Kidney tubule cell (primary cell): ENCODE measurements at regions not wholly inside any gene's neighbourhood (a gene's known extent, or its start where the extent isn't known, plus 50 kb on each side); places are given as distances from the start of the nearest gene placed in this dataset.

Experiments
- DNase-seq: peaks from one replicate; pipeline ENCODE4 v3.0.0-alpha.2; 2018; ENCODE audit warnings: low spot score

DNA sequence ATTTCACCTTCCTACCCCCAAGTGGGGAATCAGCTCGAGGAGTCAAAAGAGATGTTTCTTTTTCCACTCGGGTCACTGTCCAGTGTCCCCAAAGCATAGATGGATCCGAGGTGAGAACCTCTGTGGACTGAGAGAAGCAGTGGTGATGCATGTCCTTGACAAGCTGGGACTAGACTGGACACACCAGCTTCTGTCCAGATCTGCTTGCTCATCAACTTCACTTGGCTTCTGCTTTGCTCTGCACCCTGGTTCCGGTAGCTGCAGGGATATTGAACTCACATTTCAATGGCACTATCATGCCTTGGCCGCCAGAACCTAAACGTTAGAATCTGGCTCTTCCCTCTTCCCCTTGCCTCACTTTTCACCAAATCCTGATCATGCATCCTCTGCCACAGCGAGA is 50.3 kb upstream of the CXCL12 start:
- DNase-seq, result no peak

DNA sequence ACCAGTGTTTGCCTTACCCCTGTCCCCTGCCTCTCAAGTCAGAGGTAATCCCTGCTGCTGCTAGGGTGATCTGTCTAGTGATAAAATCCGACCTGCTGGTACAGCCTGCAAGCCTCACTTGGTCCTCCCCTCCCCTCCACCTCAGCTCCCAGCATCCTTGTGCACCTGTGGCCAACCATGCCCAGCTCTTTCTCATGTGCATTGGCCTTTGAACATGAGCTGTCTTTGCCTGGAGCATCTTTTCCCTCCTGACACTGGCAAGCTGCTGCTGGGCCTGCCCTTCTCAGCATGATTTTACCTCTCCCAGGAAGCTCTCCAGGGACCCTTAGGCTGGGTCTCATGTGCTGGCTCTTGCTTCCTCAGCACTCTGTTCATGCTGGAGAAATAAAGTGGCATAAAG is 51.3 kb upstream of the CXCL12 start:
- DNase-seq, result no peak

- no peak for DNase-seq
Observed at GRCh38 chr10:44437840-44438511, 53.1 kb upstream of the CXCL12 start.

DNA sequence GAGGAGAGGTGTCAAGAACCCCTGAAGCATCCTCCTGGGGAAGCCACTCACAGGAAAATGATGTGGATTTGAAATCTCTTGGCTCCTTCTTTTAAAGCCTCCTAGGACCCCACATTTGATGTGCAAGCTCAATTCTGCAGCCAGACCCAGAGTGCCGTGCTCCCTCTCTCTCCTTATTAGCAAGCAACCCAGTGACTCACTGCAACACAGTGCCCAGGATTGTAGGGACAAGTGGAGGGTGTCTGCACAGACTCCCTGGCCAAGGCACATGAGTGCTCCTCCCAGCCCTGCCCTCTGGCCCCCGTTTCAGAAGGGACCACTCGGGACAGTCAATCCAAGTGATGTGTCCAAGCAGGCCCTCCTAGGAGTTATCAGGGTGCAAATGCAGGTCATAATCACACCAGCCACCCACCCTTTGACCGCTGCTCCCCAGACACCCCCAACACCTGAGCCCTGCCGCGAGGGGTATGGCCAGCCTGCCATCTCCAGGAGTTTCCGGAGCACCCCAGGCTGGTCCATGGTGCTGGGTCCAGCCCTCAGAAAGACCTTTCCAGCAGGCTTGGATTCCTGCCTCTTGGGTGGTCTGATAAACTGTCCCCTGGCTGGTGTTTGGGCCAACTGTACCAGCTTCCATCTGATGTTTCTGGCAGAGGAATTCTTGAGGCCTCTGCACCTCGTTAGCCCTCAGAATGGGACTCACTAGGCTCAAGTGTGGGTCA is 54.5 kb upstream of the CXCL12 start:
- no peak for DNase-seq

DNA sequence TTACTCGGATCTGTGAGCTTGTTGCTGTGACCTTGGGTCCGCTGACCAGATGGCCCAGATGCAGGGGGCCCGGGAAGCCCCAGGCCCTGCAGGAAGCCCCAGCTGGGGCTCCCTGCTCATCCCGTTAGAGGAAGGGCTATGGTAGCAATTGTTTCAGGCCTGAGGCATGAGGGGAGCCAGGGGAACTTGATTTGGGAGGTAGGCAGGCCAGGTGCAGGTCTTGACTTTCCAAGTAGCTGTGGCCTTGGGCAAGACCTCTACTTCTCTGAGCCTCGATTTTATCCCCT is 55.0 kb upstream of the CXCL12 start:
- DNase-seq, result no peak

DNA sequence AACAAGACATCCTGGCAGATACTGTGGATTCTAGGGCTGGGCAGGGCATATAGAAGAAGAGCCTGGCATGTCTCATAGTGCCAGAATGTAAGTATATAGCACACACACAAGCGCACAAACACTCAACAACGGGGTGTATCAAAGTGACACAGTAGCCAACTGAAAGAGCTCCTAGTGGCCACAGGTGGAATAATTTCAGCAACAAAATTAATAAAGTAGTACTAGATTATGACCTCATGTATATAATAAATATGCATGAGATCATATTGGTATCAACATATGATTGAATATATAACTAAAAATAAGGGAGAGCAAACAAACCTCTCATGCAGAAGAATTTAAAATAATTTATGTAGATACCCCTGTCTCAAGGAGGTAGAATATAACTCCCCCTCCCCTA is 72.4 kb upstream of the CXCL12 start:
- DNase-seq, result no peak

GRCh38 chr10:44458671-44459413 is 73.9 kb upstream of the CXCL12 start:
- no peak for DNase-seq

- no peak for DNase-seq
Observed at GRCh38 chr10:44459671-44460070, 74.8 kb upstream of the CXCL12 start.

DNA sequence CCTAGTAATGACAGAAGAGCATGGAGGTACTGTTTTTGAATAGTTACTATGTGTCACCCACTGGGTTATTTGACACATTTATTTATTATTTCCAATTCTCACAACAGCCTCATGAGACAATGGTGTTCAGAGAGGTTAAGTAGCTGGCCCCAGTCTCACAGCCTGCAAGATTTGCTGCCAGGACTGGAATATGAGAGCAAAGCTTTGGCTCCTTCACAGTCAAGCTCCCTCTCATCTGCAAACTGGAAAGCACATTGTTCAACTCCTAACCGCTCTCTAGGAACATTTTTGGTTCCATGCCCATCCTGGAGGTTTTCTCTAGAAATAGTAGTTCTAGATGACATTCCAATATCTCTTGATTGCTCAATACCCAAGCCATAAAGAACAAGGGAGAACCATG is 75.5 kb upstream of the CXCL12 start:
- no peak for DNase-seq

GRCh38 chr10:44462338-44462914 is 77.5 kb upstream of the CXCL12 start:
- no peak for DNase-seq

DNA sequence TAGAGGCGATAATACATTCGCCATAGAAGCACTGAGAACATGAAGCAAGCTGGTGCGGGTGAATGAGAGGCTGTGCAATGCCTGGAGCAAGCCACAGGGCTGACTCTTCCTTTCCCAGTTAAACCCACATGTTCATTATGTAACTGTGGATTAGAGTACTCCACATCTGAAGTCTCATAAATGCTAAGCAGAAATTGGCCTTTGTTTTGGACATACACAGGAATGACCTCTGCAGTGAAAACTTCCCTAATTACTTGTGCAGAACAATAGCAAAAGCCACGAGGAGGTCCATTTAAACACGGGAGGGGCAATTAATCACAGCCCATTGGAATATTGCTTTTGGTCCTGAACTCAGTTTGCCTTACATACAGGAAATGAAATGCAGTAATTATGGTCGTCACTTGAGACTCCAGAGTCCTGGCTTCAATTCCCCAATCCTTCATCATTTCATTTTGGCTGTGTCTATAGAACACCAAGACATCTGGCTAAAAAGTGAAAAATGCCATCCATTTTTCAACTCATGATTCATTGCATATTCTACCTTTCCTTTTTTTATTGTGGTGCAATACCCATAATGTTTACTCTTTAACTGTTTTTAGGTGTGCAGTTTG is 78.7 kb upstream of the CXCL12 start:
- DNase-seq, result no peak

DNA sequence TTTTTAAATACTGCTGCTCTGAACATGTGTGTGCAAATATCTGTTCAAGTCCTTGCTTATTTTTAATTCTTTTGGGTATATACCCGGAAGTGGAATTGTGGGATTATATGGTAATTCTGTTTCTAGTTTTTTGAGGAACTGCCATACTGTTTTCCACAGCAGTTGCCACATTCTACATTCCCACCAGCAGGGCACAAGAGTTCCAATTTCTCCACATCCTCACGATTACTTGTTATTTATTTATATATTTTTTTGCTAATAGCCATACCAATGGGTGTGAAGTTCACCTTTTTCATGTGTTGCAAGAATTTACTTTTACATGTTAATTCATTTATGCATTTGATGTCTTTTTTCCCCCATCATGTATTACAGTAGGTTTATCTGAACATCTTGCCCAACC is 79.6 kb upstream of the CXCL12 start:
- no peak for DNase-seq

DNA sequence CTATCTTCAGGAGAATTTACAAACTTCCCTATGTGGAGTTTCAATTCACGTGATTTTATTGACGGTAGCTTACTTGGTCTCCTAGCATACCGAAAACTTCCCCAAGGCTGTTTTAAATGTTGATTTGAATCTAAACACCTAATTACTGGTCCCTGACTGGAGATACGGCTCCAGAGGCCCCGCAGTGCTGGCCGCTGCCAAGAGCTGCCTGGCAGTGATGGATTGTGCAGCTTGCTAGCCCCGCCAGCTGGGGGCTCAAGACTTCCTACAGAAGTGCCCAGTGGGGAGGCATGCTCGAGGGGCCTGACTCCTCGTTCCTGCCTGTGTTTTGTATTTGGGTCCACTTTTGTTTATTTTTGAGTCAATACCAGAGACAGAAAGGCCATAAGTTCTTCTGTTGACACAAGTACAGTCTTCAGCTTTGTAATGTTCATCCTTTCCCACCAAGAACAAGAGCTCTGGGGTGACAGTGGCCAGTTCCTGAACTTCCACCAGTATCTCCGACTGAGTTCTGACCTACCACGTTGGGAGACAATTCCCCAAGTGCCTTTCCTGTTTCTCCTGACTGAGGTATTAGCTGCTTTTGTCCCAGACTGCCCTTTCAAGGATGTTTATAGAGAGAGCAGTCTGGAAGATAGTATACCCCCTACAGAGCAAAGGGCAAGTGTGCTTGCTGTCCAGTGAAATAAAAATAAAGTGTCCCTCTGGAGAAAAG is 80.7 kb upstream of the CXCL12 start:
- no peak for DNase-seq

GRCh38 chr10:44466236-44466635 is 81.3 kb upstream of the CXCL12 start:
- no peak for DNase-seq

DNA sequence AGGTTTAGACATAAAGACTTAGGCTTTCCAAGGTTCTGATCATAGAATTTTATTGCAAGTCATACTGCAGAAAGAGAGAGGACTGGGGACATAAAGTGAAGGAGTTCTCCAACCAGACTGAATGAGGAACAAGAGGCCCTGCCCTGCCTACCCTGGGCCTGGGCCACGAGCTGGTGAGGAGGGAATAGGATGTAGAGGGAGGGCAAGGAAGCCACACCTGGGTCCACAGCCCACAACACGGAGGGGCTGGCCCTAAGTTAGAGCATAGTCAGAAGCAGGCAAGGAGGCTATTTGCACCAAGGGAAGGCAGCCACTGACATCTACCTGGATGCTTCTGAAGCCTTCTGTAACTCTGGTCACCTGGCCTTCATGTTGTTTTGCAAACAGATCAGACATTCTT is 82.2 kb upstream of the CXCL12 start:
- no peak for DNase-seq

GRCh38 chr10:44467900-44468299 is 83.0 kb upstream of the CXCL12 start:
- DNase-seq, result no peak

DNA sequence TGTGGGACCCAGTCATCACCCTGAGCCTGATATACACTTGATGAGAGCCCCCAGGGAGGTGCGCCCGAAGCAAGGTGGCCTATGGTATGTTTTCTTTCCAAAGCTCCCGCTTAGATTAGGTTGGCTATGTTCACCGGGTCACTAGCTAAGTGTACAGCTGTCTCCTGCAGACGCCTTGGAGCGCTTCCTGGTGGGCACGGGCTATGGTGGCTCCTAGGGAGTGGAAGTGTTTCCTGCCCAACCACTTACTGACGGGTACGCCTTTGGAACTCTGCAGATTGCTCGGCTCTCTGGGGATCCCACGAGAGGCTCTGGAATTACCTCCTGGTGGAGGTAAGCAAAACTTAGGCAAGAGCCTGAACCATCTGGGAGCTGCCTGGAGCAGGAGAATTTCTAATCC is 83.6 kb upstream of the CXCL12 start:
- no peak for DNase-seq

- no peak for DNase-seq
Observed at GRCh38 chr10:44468965-44469364, 84.1 kb upstream of the CXCL12 start.

GRCh38 chr10:44470784-44471183 is 85.9 kb upstream of the CXCL12 start:
- no peak for DNase-seq

DNA sequence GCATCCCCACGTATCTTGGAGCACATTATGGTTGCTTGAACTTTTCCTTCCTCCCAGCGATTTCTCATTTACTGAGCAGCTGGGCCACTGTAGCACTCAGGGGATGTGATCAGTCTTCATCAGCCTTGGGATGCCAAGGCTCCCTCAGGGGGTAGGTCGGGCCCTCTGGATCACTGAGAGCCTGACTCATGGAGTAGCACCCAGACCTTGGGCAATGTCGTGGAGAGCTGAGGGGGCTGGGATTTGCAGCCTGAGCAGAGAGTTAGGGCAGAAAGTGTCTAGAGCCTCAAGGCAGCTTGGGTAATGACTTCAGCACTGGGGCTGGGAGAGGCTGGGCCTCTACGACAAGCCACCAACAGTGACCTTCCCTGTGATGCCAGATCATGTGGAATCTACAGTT is 86.5 kb upstream of the CXCL12 start:
- DNase-seq, result no peak

DNA sequence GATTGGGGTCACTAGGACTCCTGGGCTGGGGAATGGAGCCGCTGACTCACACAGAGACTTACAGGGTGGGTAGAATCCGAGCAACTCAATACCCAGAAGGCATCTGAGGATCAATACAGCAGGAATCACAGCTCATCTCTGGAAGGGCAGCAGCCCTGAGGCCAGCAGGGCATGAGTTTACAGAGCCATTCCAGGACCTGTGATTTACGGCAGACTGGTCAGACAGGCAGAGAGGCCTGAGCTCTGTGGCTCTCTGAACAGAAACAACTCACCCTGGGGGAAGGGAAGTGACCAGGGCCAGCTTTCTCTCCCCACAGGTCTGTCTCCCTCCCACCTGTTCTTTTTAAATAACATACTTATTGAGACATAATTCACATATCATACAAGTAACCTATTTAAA is 88.2 kb upstream of the CXCL12 start:
- DNase-seq, result no peak

DNA sequence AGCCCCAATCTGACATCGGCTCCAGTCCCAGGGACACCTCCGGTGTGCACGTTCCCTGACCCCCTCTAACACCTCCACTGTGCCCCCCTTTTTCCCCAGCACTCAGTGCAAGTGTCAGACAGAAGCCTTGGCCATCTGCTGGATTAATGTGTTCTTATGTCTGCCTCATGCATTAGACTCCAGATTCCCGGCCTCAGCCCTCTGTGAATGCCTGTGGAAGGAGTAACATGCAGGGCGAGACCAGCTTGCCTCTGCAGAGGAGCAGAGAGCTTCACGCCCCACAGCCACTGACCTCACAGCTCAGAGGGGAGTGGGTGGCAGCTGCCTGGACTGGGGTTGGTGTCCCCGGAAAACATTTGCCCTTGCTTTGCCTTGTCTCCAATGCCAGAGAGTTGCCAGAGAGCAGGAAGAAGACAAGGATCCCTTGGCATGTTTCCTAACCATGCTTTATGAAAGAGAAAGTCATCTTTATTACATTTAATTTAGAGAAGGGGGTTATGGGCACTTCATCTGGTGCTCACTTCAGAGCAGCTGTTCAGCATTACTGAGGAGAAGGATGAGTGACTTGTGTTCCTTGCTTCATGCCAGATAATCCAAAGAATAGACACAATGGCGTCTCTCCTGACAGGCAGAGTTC is 91.6 kb upstream of the CXCL12 start:
- DNase-seq, result no peak
